ENCODE measurements at regions not wholly inside any gene's neighbourhood (a gene's known extent, or its start where the extent isn't known, plus 50 kb on each side); places are given as distances from the start of the nearest gene placed in this dataset.

GRCh38 chr5:117680426-117680825 lies 1105.8 kb upstream of the SEMA6A start:
- Histone ChIP-seq H4K20me1 (ENCODE audit: insufficient read depth, low read length) (no peaks in the 10 kb centered on the region), H3K9me2 (ENCODE audit: insufficient read depth, low read length) (no peaks in the 10 kb centered on the region), H3K9me3 (ENCODE audit: low read length) (no peaks in the 10 kb centered on the region), H3K4me1 (ENCODE audit: insufficient read depth, low read length, poor library complexity, severe bottlenecking) (no peaks in the 10 kb centered on the region), H3K79me2 (ENCODE audit: insufficient read depth, low read depth, low read length) (no peaks in the 10 kb centered on the region), H3K4me2 (ENCODE audit: low read length) (no peak overlapping the region), H3K27ac (ENCODE audit: low read depth, low read length, poor library complexity, severe bottlenecking) (no peak overlapping the region), H3K4me3 (ENCODE audit: low read depth, low read length, poor library complexity, severe bottlenecking) (no peak overlapping the region), H2AFZ (ENCODE audit: low read length) (no peak overlapping the region), H3K36me3 (ENCODE audit: insufficient read depth, low read length) (no peaks in the 10 kb centered on the region)
- BruUV-seq (replicated peaks), result no TSS peak
- no peak for DNase-seq (ENCODE audit: low spot score)
- intact Hi-C loops (cut with micrococcal nuclease; ENCODE audit: unreplicated experiment), result no loop called here
- TF ChIP-seq EZH2phosphoT487 (IDR thresholded peaks at IDR 0.05; ENCODE audit: borderline replicate concordance, low read depth, low read length), result no peak
- TF ChIP-seq, protein P1, sequence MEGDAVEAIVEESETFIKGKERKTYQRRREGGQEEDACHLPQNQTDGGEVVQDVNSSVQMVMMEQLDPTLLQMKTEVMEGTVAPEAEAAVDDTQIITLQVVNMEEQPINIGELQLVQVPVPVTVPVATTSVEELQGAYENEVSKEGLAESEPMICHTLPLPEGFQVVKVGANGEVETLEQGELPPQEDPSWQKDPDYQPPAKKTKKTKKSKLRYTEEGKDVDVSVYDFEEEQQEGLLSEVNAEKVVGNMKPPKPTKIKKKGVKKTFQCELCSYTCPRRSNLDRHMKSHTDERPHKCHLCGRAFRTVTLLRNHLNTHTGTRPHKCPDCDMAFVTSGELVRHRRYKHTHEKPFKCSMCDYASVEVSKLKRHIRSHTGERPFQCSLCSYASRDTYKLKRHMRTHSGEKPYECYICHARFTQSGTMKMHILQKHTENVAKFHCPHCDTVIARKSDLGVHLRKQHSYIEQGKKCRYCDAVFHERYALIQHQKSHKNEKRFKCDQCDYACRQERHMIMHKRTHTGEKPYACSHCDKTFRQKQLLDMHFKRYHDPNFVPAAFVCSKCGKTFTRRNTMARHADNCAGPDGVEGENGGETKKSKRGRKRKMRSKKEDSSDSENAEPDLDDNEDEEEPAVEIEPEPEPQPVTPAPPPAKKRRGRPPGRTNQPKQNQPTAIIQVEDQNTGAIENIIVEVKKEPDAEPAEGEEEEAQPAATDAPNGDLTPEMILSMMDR (conservative IDR thresholded peaks at IDR 0.05; ENCODE audit: low read length), result no peak
- POLR2A ChIA-PET, result no interaction called here
- CTCF ChIA-PET (ENCODE audit: unreplicated experiment), result no interaction called here

- POLR2A ChIA-PET, result no interaction called here
- Histone ChIP-seq H3K9me2 (ENCODE audit: insufficient read depth, low read length) (no peaks in the 10 kb centered on the region), H3K79me2 (ENCODE audit: insufficient read depth, low read depth, low read length) (no peaks in the 10 kb centered on the region), H2AFZ (ENCODE audit: low read length) (no peak overlapping the region), H3K9me3 (ENCODE audit: low read length) (no peaks in the 10 kb centered on the region), H3K4me1 (ENCODE audit: insufficient read depth, low read length, poor library complexity, severe bottlenecking) (no peaks in the 10 kb centered on the region), H3K27ac (ENCODE audit: low read depth, low read length, poor library complexity, severe bottlenecking) (no peak overlapping the region), H3K4me2 (ENCODE audit: low read length) (no peak overlapping the region), H4K20me1 (ENCODE audit: insufficient read depth, low read length) (no peaks in the 10 kb centered on the region), H3K4me3 (ENCODE audit: low read depth, low read length, poor library complexity, severe bottlenecking) (no peak overlapping the region), H3K36me3 (ENCODE audit: insufficient read depth, low read length) (no peaks in the 10 kb centered on the region)
- TF ChIP-seq EZH2phosphoT487 (IDR thresholded peaks at IDR 0.05; ENCODE audit: borderline replicate concordance, low read depth, low read length), result no peak
- TF ChIP-seq, protein P1 (conservative IDR thresholded peaks at IDR 0.05; ENCODE audit: low read length), result no peak
- intact Hi-C loops (cut with micrococcal nuclease; ENCODE audit: unreplicated experiment), result no loop called here
- no peak for DNase-seq (ENCODE audit: low spot score)
- CTCF ChIA-PET (ENCODE audit: unreplicated experiment), result no interaction called here
- no TSS peak for BruUV-seq (replicated peaks)
Measured at GRCh38 chr5:117679046-117679445, 1104.4 kb upstream of the SEMA6A start.

GRCh38 chr5:117675646-117676045 lies 1101.0 kb upstream of the SEMA6A start:
- no peak overlapping the region for H2AFZ ChIP-seq (ENCODE audit: low read length)
- H4K20me1 ChIP-seq (ENCODE audit: insufficient read depth, low read length), result no peaks in the 10 kb centered on the region
- POLR2A ChIA-PET, result no interaction called here
- no peak overlapping the region for H3K4me2 ChIP-seq (ENCODE audit: low read length)
- intact Hi-C loops (cut with micrococcal nuclease; ENCODE audit: unreplicated experiment), result no loop called here
- H3K27ac ChIP-seq (ENCODE audit: low read depth, low read length, poor library complexity, severe bottlenecking), result no peak overlapping the region
- TF ChIP-seq EZH2phosphoT487 (IDR thresholded peaks at IDR 0.05; ENCODE audit: borderline replicate concordance, low read depth, low read length), result no peak
- TF ChIP-seq, protein P1 (conservative IDR thresholded peaks at IDR 0.05; ENCODE audit: low read length), result no peak
- DNase-seq (ENCODE audit: low spot score), result no peak
- H3K4me1 ChIP-seq (ENCODE audit: insufficient read depth, low read length, poor library complexity, severe bottlenecking), result no peaks in the 10 kb centered on the region
- BruUV-seq (replicated peaks), result no TSS peak
- no peak overlapping the region for H3K4me3 ChIP-seq (ENCODE audit: low read depth, low read length, poor library complexity, severe bottlenecking)
- no peaks in the 10 kb centered on the region for H3K36me3 ChIP-seq (ENCODE audit: insufficient read depth, low read length)
- H3K9me3 ChIP-seq (ENCODE audit: low read length), result no peaks in the 10 kb centered on the region
- CTCF ChIA-PET (ENCODE audit: unreplicated experiment), result no interaction called here
- no peaks in the 10 kb centered on the region for H3K9me2 ChIP-seq (ENCODE audit: insufficient read depth, low read length)
- H3K79me2 ChIP-seq (ENCODE audit: insufficient read depth, low read depth, low read length), result no peaks in the 10 kb centered on the region
